Stimulated activated naive CD8-positive, alpha-beta T cell treated with anti-CD3 and anti-CD28 coated beads, Interleukin-15, amount 100 ng/mL, for 72 hours (primary cell): ENCODE measurements at regions not wholly inside any gene's neighbourhood (a gene's known extent, or its start where the extent isn't known, plus 50 kb on each side); places are given as distances from the start of the nearest gene placed in this dataset.
"Not testable (repeated sequence)": the region's sequence is repeated elsewhere in the genome, so short reads cannot be mapped to it uniquely, and the experiment has no call there.

ENCODE experiments used
- ATAC-seq: fragments of 150-1000 bp; cut with Tn5 transposase; 2 replicates; pipeline ENCODE4 v1.10.0; 2021; ENCODE audit warnings: mild to moderate bottlenecking, moderate library complexity
- DNase-seq, 2 donors: peaks; one replicate each; pipeline ENCODE4 v3.0.0; 2021 to 2022
- H3K27ac Mint-ChIP-seq, 2 donors: one replicate each; pipeline ENCODE4 v1.8.0; 2022; ENCODE audit warnings: mild to moderate bottlenecking in 2 of 2, mixed read lengths in 2 of 2, moderate library complexity in 2 of 2
- H3K27me3 Mint-ChIP-seq: one replicate; pipeline ENCODE4 v1.8.0; 2022; ENCODE audit warnings: mixed read lengths
- H3K4me1 Mint-ChIP-seq: one replicate; pipeline ENCODE4 v1.8.0; 2022; ENCODE audit warnings: mild to moderate bottlenecking, mixed read lengths
- H3K4me3 Mint-ChIP-seq, 2 donors: one replicate each; pipeline ENCODE4 v1.8.0; 2022; ENCODE audit warnings: mild to moderate bottlenecking in 2 of 2, mixed read lengths in 2 of 2, moderate library complexity in 1 of 2
- H3K9me3 Mint-ChIP-seq, 2 donors: one replicate each; pipeline ENCODE4 v1.8.0; 2022; ENCODE audit warnings: mixed read lengths in 2 of 2

GRCh38 chr3:160081958-160082533 lies 93.4 kb downstream of the IL12A start:
- H3K27ac Mint-ChIP-seq = no peak overlapping the region
- ATAC-seq = no peak
- H3K4me1 Mint-ChIP-seq = no peaks in the 10 kb centered on the region
- peaks cover 21 to 42% of the 10 kb centered on the region in 2 donors for H3K9me3 Mint-ChIP-seq
- H3K27me3 Mint-ChIP-seq = no peaks in the 10 kb centered on the region
- DNase-seq = no peak
- H3K4me3 Mint-ChIP-seq = no peak overlapping the region

GRCh38 chr3:160084998-160085397 lies 96.4 kb downstream of the IL12A start:
- DNase-seq = no peak
- H3K9me3 Mint-ChIP-seq = peaks cover 33 to 57% of the 10 kb centered on the region in 2 donors

GRCh38 chr3:160088492-160089137 lies 100.0 kb downstream of the IL12A start:
- Mint-ChIP-seq H3K4me3 (no peak overlapping the region), H3K4me1 (no peaks in the 10 kb centered on the region), H3K27me3 (no peaks in the 10 kb centered on the region), H3K9me3 (peaks cover 18 to 41% of the 10 kb centered on the region in 2 donors), H3K27ac (no peak overlapping the region)
- ATAC-seq (no peak), DNase-seq (no peak)

More at GRCh38 chr3:160084998-160085397, 96.4 kb downstream of the IL12A start:
- Mint-ChIP-seq H3K4me1 (no peaks in the 10 kb centered on the region), H3K4me3 (no peak overlapping the region), H3K27me3 (no peaks in the 10 kb centered on the region), H3K27ac (no peak overlapping the region)
- ATAC-seq = peak; percentile 11

GRCh38 chr3:160090653-160091052 lies 102.0 kb downstream of the IL12A start:
- no peaks in the 10 kb centered on the region for H3K27me3 Mint-ChIP-seq
- no peaks in the 10 kb centered on the region for H3K4me1 Mint-ChIP-seq
- H3K27ac Mint-ChIP-seq = no peak overlapping the region
- ATAC-seq (no peak), DNase-seq (no peak)
- H3K4me3 Mint-ChIP-seq = no peak overlapping the region
- H3K9me3 Mint-ChIP-seq = peaks cover 18 to 25% of the 10 kb centered on the region in 2 donors

- Mint-ChIP-seq H3K4me3 (no peak overlapping the region), H3K27ac (no peak overlapping the region), H3K27me3 (no peaks in the 10 kb centered on the region), H3K9me3 (peaks cover 14 to 20% of the 10 kb centered on the region in 2 donors), H3K4me1 (no peaks in the 10 kb centered on the region)
- DNase-seq (no peak), ATAC-seq (no peak)
These were observed 102.8 kb downstream of the IL12A start for GRCh38 chr3:160091441-160091840.

GRCh38 chr3:160092760-160093159 lies 104.1 kb downstream of the IL12A start:
- H3K4me3 Mint-ChIP-seq = no peak overlapping the region
- no peaks in the 10 kb centered on the region for H3K27me3 Mint-ChIP-seq
- peaks cover 12 to 16% of the 10 kb centered on the region in 2 donors for H3K9me3 Mint-ChIP-seq
- DNase-seq = no peak
- H3K27ac Mint-ChIP-seq = no peak overlapping the region
- H3K4me1 Mint-ChIP-seq = no peaks in the 10 kb centered on the region
- ATAC-seq = no peak

GRCh38 chr3:160094562-160094961 lies 105.9 kb downstream of the IL12A start:
- DNase-seq = no peak
- no peaks in the 10 kb centered on the region for H3K27me3 Mint-ChIP-seq
- H3K4me3 Mint-ChIP-seq = no peak overlapping the region
- H3K4me1 Mint-ChIP-seq = no peaks in the 10 kb centered on the region
- peaks cover 1 to 2% of the 10 kb centered on the region in 2 donors for H3K9me3 Mint-ChIP-seq
- no peak for ATAC-seq
- H3K27ac Mint-ChIP-seq = no peak overlapping the region

GRCh38 chr3:160097478-160097877 lies 108.8 kb downstream of the IL12A start:
- H3K4me3 Mint-ChIP-seq = no peak overlapping the region
- no peak for ATAC-seq
- no peak overlapping the region for H3K27ac Mint-ChIP-seq

GRCh38 chr3:160098261-160098908 lies 109.8 kb downstream of the IL12A start:
- no peaks in the 10 kb centered on the region for H3K4me1 Mint-ChIP-seq
- peaks cover 17% of the 10 kb centered on the region for H3K27me3 Mint-ChIP-seq
- no peak overlapping the region for H3K27ac Mint-ChIP-seq
- no peak for DNase-seq
- no peak overlapping the region for H3K4me3 Mint-ChIP-seq
- ATAC-seq = no peak
- peaks cover 0 to 6% of the 10 kb centered on the region in 2 donors for H3K9me3 Mint-ChIP-seq

More at GRCh38 chr3:160097478-160097877, 108.8 kb downstream of the IL12A start:
- no peak for DNase-seq
- Mint-ChIP-seq H3K4me1 (no peaks in the 10 kb centered on the region), H3K9me3 (peaks cover 0 to 6% of the 10 kb centered on the region in 2 donors), H3K27me3 (peaks cover 17% of the 10 kb centered on the region)

GRCh38 chr3:160098926-160099626 lies 110.4 kb downstream of the IL12A start:
- ATAC-seq = no peak

GRCh38 chr3:160099834-160100233 lies 111.2 kb downstream of the IL12A start:
- no peak for ATAC-seq
- H3K4me3 Mint-ChIP-seq = no peak overlapping the region
- no peaks in the 10 kb centered on the region for H3K4me1 Mint-ChIP-seq
- H3K27ac Mint-ChIP-seq = no peak overlapping the region
- H3K27me3 Mint-ChIP-seq = peaks cover 17% of the 10 kb centered on the region
- peaks cover 0 to 6% of the 10 kb centered on the region in 2 donors for H3K9me3 Mint-ChIP-seq
- DNase-seq = no peak

More at GRCh38 chr3:160098926-160099626, 110.4 kb downstream of the IL12A start:
- Mint-ChIP-seq H3K9me3 (peaks cover 0 to 6% of the 10 kb centered on the region in 2 donors), H3K27ac (no peak overlapping the region), H3K4me1 (no peaks in the 10 kb centered on the region), H3K4me3 (no peak overlapping the region), H3K27me3 (peaks cover 17% of the 10 kb centered on the region)
- no peak for DNase-seq

GRCh38 chr3:160100610-160101009 lies 112.0 kb downstream of the IL12A start:
- Mint-ChIP-seq H3K9me3 (peaks cover 0 to 6% of the 10 kb centered on the region in 2 donors), H3K27ac (no peak overlapping the region), H3K4me1 (no peaks in the 10 kb centered on the region), H3K27me3 (peaks cover 17% of the 10 kb centered on the region), H3K4me3 (no peak overlapping the region)
- no peak for DNase-seq
- no peak for ATAC-seq

GRCh38 chr3:160102001-160102400 lies 113.4 kb downstream of the IL12A start:
- H3K4me1 Mint-ChIP-seq, H3K9me3 Mint-ChIP-seq, ATAC-seq, DNase-seq, H3K27ac Mint-ChIP-seq, H3K4me3 Mint-ChIP-seq: not testable (repeated sequence)
- peaks cover 18% of the 10 kb centered on the region for H3K27me3 Mint-ChIP-seq

GRCh38 chr3:160103397-160103796 lies 114.8 kb downstream of the IL12A start:
- ATAC-seq = no peak
- Mint-ChIP-seq H3K27me3 (peaks cover 24% of the 10 kb centered on the region), H3K9me3 (peaks cover 0 to 6% of the 10 kb centered on the region in 2 donors)

GRCh38 chr3:160105907-160106584 lies 117.4 kb downstream of the IL12A start:
- Mint-ChIP-seq H3K27me3 (peaks cover 18% of the 10 kb centered on the region), H3K4me1 (no peaks in the 10 kb centered on the region)

More at GRCh38 chr3:160103397-160103796, 114.8 kb downstream of the IL12A start:
- no peak for DNase-seq
- no peaks in the 10 kb centered on the region for H3K4me1 Mint-ChIP-seq
- no peak overlapping the region for H3K4me3 Mint-ChIP-seq
- no peak overlapping the region for H3K27ac Mint-ChIP-seq

More at GRCh38 chr3:160105907-160106584, 117.4 kb downstream of the IL12A start:
- ATAC-seq (no peak), DNase-seq (no peak)
- Mint-ChIP-seq H3K9me3 (peaks cover 0 to 6% of the 10 kb centered on the region in 2 donors), H3K4me3 (no peak overlapping the region), H3K27ac (no peak overlapping the region)
